Hepatocyte (in vitro differentiated cells): ENCODE measurements at regions not wholly inside any gene's neighbourhood (a gene's known extent, or its start where the extent isn't known, plus 50 kb on each side); places are given as distances from the start of the nearest gene placed in this dataset.
"Not testable (repeated sequence)": the region's sequence is repeated elsewhere in the genome, so short reads cannot be mapped to it uniquely, and the experiment has no call there.

Source experiments
- DNase-seq: peaks from one replicate; pipeline ENCODE4 v3.0.0-alpha.2; 2016; ENCODE audit warnings: low spot score
- H2AFZ ChIP-seq: fragments of 200-600 bp; sonication (generic); 2 replicates; pipeline ENCODE4 v1.6.0; 2016; ENCODE audit warnings: antibody characterized with exemption, mild to moderate bottlenecking
- H3K27ac ChIP-seq: fragments of 200-600 bp; sonication (generic); 2 replicates; pipeline ENCODE4 v1.5.1; 2016; ENCODE audit warnings: mild to moderate bottlenecking
- H3K27me3 ChIP-seq: fragments of 200-600 bp; sonication (generic); 2 replicates; pipeline ENCODE4 v1.6.1; 2016
- H3K36me3 ChIP-seq: fragments of 200-600 bp; sonication (generic); replicated peaks from 2 replicates; pipeline ENCODE4 v1.5.1; 2016; ENCODE audit warnings: low read depth; ENCODE audit not compliant: insufficient read depth
- H3K4me1 ChIP-seq: fragments of 200-600 bp; sonication (generic); 2 replicates; pipeline ENCODE4 v1.5.1; 2016; ENCODE audit warnings: mild to moderate bottlenecking, moderate library complexity; ENCODE audit not compliant: insufficient read depth
- H3K4me2 ChIP-seq: fragments of 200-600 bp; sonication (generic); 2 replicates; pipeline ENCODE4 v1.6.0; 2016
- H3K4me3 ChIP-seq: fragments of 200-600 bp; sonication (generic); 2 replicates; pipeline ENCODE4 v1.5.1; 2016; ENCODE audit warnings: mild to moderate bottlenecking
- H3K79me2 ChIP-seq: fragments of 200-600 bp; sonication (generic); 2 replicates; pipeline ENCODE4 v1.6.0; 2017; ENCODE audit warnings: mild to moderate bottlenecking
- H3K9me2 ChIP-seq: fragments of 200-600 bp; sonication (generic); replicated peaks from 2 replicates; pipeline ENCODE4 v1.6.0; 2017; ENCODE audit warnings: mild to moderate bottlenecking; ENCODE audit not compliant: insufficient read depth
- H3K9me3 ChIP-seq: fragments of 200-600 bp; sonication (generic); 2 replicates; pipeline ENCODE4 v1.5.1; 2016; ENCODE audit warnings: low read depth, mild to moderate bottlenecking
- H4K20me1 ChIP-seq: fragments of 200-600 bp; sonication (generic); 2 replicates; pipeline ENCODE4 v1.6.0; 2016; ENCODE audit warnings: mild to moderate bottlenecking; ENCODE audit not compliant: insufficient read depth, poor library complexity, severe bottlenecking
- EZH2 ChIP-seq: fragments of 200-600 bp; sonication (generic); IDR thresholded peaks from 2 replicates; pipeline ENCODE4 v1.6.1; 2016; ENCODE audit warnings: antibody characterized with exemption, mild to moderate bottlenecking, borderline replicate concordance
- EZH2phosphoT487 ChIP-seq: fragments of 200-600 bp; sonication (generic); IDR thresholded peaks from one replicate; pipeline ENCODE4 v1.6.1; 2018; ENCODE audit warnings: antibody characterized with exemption, mild to moderate bottlenecking, low read depth, moderate library complexity; ENCODE audit not compliant: unreplicated experiment, severe bottlenecking
- WGBS: methylation state at CpG from one replicate; pipeline ENCODE4 v1.1.6; 2016; ENCODE audit warnings: low lambda C conversion rate; ENCODE audit errors: missing lambda C conversion rate; 5-methylcytosine and 5-hydroxymethylcytosine counted together
- TF ChIP-seq, protein P1 (sequence below): fragments of 200-600 bp; sonication (generic); IDR thresholded peaks from 2 replicates; pipeline ENCODE4 v1.5.1; 2016; ENCODE audit warnings: antibody characterized with exemption, mild to moderate bottlenecking; ENCODE audit not compliant: poor library complexity

DNA sequence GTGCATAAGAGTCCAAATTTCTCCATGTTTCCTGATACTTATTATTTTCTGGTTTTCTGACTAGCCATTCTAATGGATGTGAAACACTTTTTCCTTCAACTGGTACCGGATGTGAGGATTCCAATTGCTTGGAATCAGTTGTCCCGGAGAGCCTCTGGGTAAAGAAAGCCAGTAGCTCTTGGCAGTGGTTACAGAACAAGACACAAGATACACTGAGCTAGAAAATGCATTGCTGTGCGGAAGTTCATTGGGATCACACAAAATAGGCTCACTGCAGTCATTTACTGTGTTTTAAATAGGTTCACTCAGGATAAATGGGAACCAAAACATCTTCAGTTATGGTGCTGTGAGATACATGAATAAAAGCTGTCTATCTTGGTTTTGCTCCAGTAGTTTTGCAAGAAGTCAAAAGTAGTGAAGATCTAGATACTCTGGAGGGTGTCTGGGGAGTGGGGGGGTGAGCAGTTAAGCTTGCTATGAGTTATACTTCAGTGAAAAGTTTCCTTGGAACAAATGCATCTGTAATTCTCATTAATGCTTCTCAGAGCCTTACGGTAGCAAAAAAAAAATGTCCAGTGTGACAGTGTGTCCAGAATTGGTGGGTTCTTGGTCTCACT is 54.4 kb upstream of the RNF182 start:
- H3K9me2 ChIP-seq = no peaks in the 10 kb centered on the region
- H3K4me1 ChIP-seq = peaks cover 9% of the 10 kb centered on the region
- DNase-seq = no peak
- H2AFZ ChIP-seq = no peak overlapping the region
- WGBS = 94% methylated on average over 4 of the region's 4 CpGs
- H3K79me2 ChIP-seq = no peaks in the 10 kb centered on the region
- TF ChIP-seq, protein P1, sequence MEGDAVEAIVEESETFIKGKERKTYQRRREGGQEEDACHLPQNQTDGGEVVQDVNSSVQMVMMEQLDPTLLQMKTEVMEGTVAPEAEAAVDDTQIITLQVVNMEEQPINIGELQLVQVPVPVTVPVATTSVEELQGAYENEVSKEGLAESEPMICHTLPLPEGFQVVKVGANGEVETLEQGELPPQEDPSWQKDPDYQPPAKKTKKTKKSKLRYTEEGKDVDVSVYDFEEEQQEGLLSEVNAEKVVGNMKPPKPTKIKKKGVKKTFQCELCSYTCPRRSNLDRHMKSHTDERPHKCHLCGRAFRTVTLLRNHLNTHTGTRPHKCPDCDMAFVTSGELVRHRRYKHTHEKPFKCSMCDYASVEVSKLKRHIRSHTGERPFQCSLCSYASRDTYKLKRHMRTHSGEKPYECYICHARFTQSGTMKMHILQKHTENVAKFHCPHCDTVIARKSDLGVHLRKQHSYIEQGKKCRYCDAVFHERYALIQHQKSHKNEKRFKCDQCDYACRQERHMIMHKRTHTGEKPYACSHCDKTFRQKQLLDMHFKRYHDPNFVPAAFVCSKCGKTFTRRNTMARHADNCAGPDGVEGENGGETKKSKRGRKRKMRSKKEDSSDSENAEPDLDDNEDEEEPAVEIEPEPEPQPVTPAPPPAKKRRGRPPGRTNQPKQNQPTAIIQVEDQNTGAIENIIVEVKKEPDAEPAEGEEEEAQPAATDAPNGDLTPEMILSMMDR = no peak
- no peak for TF ChIP-seq EZH2
- no peak for TF ChIP-seq EZH2phosphoT487
- H3K4me2 ChIP-seq = no peak overlapping the region
- no peaks in the 10 kb centered on the region for H3K9me3 ChIP-seq
- no peak overlapping the region for H3K4me3 ChIP-seq
- no peaks in the 10 kb centered on the region for H3K27me3 ChIP-seq
- H4K20me1 ChIP-seq = no peaks in the 10 kb centered on the region
- H3K27ac ChIP-seq = no peak overlapping the region
- H3K36me3 ChIP-seq = no peaks in the 10 kb centered on the region

DNA sequence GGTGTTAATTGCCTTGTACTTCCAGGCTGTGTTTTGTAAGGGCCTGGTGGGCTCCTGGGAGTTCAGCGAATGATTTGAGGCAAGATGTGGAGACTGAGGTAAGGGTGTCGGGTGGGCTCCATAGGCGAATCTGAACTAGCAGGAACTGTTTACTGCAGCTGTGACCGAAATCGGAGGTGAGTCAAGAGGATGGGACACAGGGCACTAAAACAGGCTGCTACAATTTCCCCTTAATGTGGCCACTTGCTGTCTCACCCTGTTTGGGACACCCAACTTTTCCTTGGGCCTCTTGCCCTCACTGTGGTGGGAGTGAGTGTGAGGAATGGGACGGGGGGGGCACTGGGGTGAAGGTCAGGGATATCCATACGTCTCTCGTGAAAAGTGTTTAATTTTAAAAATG is 53.9 kb upstream of the MCUR1 start:
- TF ChIP-seq, protein P1 = no peak
- TF ChIP-seq EZH2phosphoT487 (no peak), EZH2 (no peak)
- H3K9me2 ChIP-seq = no peaks in the 10 kb centered on the region
- no peak for DNase-seq
- no peak overlapping the region for H3K4me2 ChIP-seq
- H4K20me1 ChIP-seq = no peaks in the 10 kb centered on the region
- H3K27me3 ChIP-seq = no peaks in the 10 kb centered on the region
- H2AFZ ChIP-seq = no peak overlapping the region
- H3K36me3 ChIP-seq = no peaks in the 10 kb centered on the region
- H3K27ac ChIP-seq = no peak overlapping the region
- H3K4me1 ChIP-seq = peaks cover 7% of the 10 kb centered on the region
- no peak overlapping the region for H3K4me3 ChIP-seq
- H3K79me2 ChIP-seq = no peaks in the 10 kb centered on the region
- H3K9me3 ChIP-seq = no peaks in the 10 kb centered on the region
- 91% methylated on average over 8 of the region's 8 CpGs for WGBS

DNA sequence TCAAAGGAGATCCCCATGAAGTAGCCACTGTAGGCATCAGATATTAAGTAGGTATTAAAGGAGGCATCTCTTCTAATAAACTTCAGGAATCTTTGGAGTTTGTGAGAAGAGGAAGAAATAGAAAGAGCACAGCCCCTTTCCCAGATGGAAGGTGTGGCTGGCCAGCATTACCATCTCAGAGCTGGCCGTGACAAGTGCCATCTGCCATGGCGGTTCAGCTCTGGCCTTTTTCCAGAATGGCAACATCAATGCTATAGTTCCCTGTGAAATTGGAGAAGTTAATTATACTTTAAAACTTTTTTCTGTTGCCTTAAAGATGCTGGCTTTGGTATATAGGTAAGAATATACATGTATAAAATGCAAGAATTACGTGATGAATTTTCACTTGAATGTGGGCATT is 51.9 kb upstream of the MCUR1 start:
- no peak for TF ChIP-seq EZH2phosphoT487
- TF ChIP-seq, protein P1 = no peak
- no peak for TF ChIP-seq EZH2
- no peaks in the 10 kb centered on the region for H3K36me3 ChIP-seq
- H3K4me2 ChIP-seq = no peak overlapping the region
- no peak overlapping the region for H3K27ac ChIP-seq
- H3K9me2 ChIP-seq = no peaks in the 10 kb centered on the region
- no peak overlapping the region for H3K4me3 ChIP-seq
- no peaks in the 10 kb centered on the region for H3K79me2 ChIP-seq
- H3K27me3 ChIP-seq = no peaks in the 10 kb centered on the region
- H4K20me1 ChIP-seq = no peaks in the 10 kb centered on the region
- no peaks in the 10 kb centered on the region for H3K9me3 ChIP-seq
- H2AFZ ChIP-seq = no peak overlapping the region
- WGBS = 66% methylated on average over 3 of the region's 3 CpGs
- no peak for DNase-seq
- H3K4me1 ChIP-seq = peaks cover 6% of the 10 kb centered on the region

DNA sequence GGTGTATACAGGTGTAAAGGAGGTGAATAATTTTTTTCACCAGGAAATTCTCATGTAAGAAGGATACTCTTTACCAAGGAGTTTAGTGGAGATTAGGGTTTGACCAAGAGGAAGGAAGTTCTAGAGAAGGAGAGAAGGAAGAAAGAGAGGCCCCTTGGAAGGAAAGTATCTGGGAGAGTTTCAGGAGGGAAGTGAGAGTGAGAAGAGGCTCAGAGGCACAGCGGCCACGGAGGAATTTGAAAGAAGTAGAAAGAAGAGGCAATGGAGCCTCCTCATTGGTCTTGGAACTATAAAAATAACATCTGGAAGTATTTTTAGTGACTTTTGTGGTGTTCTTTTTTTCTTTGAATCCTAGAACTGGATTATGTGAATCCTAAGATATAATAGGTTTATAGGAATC is 50.8 kb upstream of the MCUR1 start:
- Histone ChIP-seq H3K27ac (peak overlapping the region; percentile 56), H3K79me2 (no peaks in the 10 kb centered on the region), H3K4me2 (no peak overlapping the region), H3K4me3 (no peak overlapping the region), H3K9me3 (no peaks in the 10 kb centered on the region), H3K36me3 (no peaks in the 10 kb centered on the region), H2AFZ (no peak overlapping the region), H4K20me1 (no peaks in the 10 kb centered on the region), H3K9me2 (no peaks in the 10 kb centered on the region), H3K27me3 (no peaks in the 10 kb centered on the region), H3K4me1 (peaks cover 6% of the 10 kb centered on the region)
- DNase-seq = no peak
- TF ChIP-seq EZH2 = no peak
- TF ChIP-seq, protein P1 = no peak
- TF ChIP-seq EZH2phosphoT487 = no peak
- WGBS = 46% methylated on average over 2 of the region's 2 CpGs

DNA sequence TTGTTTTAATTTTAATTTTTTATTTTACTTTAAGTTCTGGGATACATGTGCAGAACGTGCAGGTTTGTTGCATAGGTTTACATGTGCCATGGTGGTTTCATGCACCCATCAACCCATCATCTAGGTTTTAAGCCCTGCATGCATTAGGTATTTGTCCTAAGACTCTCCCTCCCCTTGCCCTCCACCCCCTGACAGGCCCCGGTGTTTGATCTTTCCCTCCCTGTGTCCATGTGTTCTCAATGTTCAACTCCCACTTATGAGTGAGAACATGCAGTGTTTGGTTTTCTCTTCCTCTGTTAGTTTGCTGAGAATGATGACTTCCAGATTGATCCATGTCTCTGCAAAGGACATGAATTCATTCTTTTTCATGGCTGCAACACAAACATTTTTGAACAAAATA is 50.3 kb upstream of the MCUR1 start:
- H3K27me3 ChIP-seq, H3K4me1 ChIP-seq, H3K9me3 ChIP-seq, H4K20me1 ChIP-seq, H3K4me3 ChIP-seq, H2AFZ ChIP-seq, H3K36me3 ChIP-seq, H3K4me2 ChIP-seq, H3K79me2 ChIP-seq, DNase-seq, H3K9me2 ChIP-seq: not testable (repeated sequence)
- 38% methylated on average over 2 of the region's 2 CpGs for WGBS
- peak overlapping the region; percentile 56 for H3K27ac ChIP-seq
